H9 (cell line): ENCODE measurements at regions not wholly inside any gene's neighbourhood (a gene's known extent, or its start where the extent isn't known, plus 50 kb on each side); places are given as distances from the start of the nearest gene placed in this dataset.

ENCODE experiments used
- DNase-seq: peaks from one replicate; pipeline ENCODE4 v3.0.0-alpha.2; 2017
- H2AFZ ChIP-seq: one replicate; pipeline ENCODE4 v1.6.1; 2013; ENCODE audit warnings: mild to moderate bottlenecking, low read length, control low read depth, moderate library complexity
- H2AK5ac ChIP-seq: 2 replicates; pipeline ENCODE4 v1.6.1; 2013; ENCODE audit warnings: low read length, control low read depth, mixed read lengths; ENCODE audit not compliant: insufficient read length
- H2BK120ac ChIP-seq: one replicate; pipeline ENCODE4 v1.6.1; 2013; ENCODE audit warnings: low read depth, mild to moderate bottlenecking, low read length, control low read depth, inconsistent platforms; ENCODE audit not compliant: poor library complexity, severe bottlenecking
- H2BK12ac ChIP-seq: 2 replicates; pipeline ENCODE4 v1.6.1; 2013; ENCODE audit warnings: low read length, control low read depth, mixed read lengths, low read depth; ENCODE audit not compliant: insufficient read length
- H2BK15ac ChIP-seq: 2 replicates; pipeline ENCODE4 v1.6.1; 2013; ENCODE audit warnings: low read depth, low read length, control low read depth
- H2BK20ac ChIP-seq: one replicate; pipeline ENCODE4 v1.6.1; 2013; ENCODE audit warnings: low read depth, mild to moderate bottlenecking, low read length, control low read depth, inconsistent platforms; ENCODE audit not compliant: poor library complexity, severe bottlenecking
- H2BK5ac ChIP-seq: 2 replicates; pipeline ENCODE4 v1.6.1; 2013; ENCODE audit warnings: low read length, control low read depth, mixed read lengths; ENCODE audit not compliant: insufficient read length
- H3K14ac ChIP-seq: 2 replicates; pipeline ENCODE4 v1.6.1; 2013; ENCODE audit warnings: low read length, control low read depth; ENCODE audit not compliant: insufficient read depth
- H3K18ac ChIP-seq: 2 replicates; pipeline ENCODE4 v1.6.1; 2013; ENCODE audit warnings: low read depth, mild to moderate bottlenecking, mixed read lengths, low read length, control low read depth; ENCODE audit not compliant: insufficient read length
- H3K23ac ChIP-seq: 2 replicates; pipeline ENCODE4 v1.6.1; 2013; ENCODE audit warnings: low read length, control low read depth, mixed read lengths, low read depth; ENCODE audit not compliant: insufficient read length
- H3K23me2 ChIP-seq: 2 replicates; pipeline ENCODE4 v1.6.1; 2013; ENCODE audit warnings: low read depth, mild to moderate bottlenecking, mixed read lengths, low read length, control low read depth; ENCODE audit not compliant: insufficient read length, poor library complexity, severe bottlenecking
- H3K27ac ChIP-seq: 2 replicates; pipeline ENCODE4 v1.5.1; 2013; ENCODE audit warnings: low read length, control low read depth, mixed read lengths, low read depth; ENCODE audit not compliant: insufficient read length
- H3K27me3 ChIP-seq: 2 replicates; pipeline ENCODE4 v1.6.1; 2013; ENCODE audit warnings: low read length, control low read depth, inconsistent platforms; ENCODE audit not compliant: insufficient read depth
- H3K4ac ChIP-seq: 2 replicates; pipeline ENCODE4 v1.6.1; 2013; ENCODE audit warnings: low read depth, mild to moderate bottlenecking, control low read depth, inconsistent platforms, low read length, moderate library complexity
- H3K4me1 ChIP-seq: 2 replicates; pipeline ENCODE4 v1.6.1; 2013; ENCODE audit warnings: low read length, control low read depth, inconsistent platforms; ENCODE audit not compliant: insufficient read depth
- H3K4me2 ChIP-seq: 2 replicates; pipeline ENCODE4 v1.6.1; 2013; ENCODE audit warnings: low read length, control low read depth, mixed read lengths; ENCODE audit not compliant: insufficient read length, insufficient read depth
- H3K56ac ChIP-seq: 2 replicates; pipeline ENCODE4 v1.6.1; 2013; ENCODE audit warnings: low read depth, mild to moderate bottlenecking, mixed read lengths, low read length, control low read depth; ENCODE audit not compliant: insufficient read length
- H3K79me1 ChIP-seq: 2 replicates; pipeline ENCODE4 v1.6.1; 2013; ENCODE audit warnings: low read depth, mild to moderate bottlenecking, moderate library complexity, low read length, control low read depth, inconsistent platforms; ENCODE audit not compliant: insufficient read depth, poor library complexity, severe bottlenecking
- H3K79me2 ChIP-seq: 2 replicates; pipeline ENCODE4 v1.6.1; 2013; ENCODE audit warnings: low read length, control low read depth, inconsistent platforms; ENCODE audit not compliant: insufficient read depth
- H3K9ac ChIP-seq: 2 replicates; pipeline ENCODE4 v1.6.1; 2013; ENCODE audit warnings: low read length, control low read depth, mixed read lengths; ENCODE audit not compliant: insufficient read length; ENCODE audit errors: extremely low read depth
- H3K9me3 ChIP-seq: one replicate; pipeline ENCODE4 v1.6.1; 2013; ENCODE audit warnings: low read depth, low read length, inconsistent platforms; ENCODE audit not compliant: control insufficient read depth
- H3T11ph ChIP-seq: one replicate; pipeline ENCODE4 v1.6.1; 2013; ENCODE audit warnings: mild to moderate bottlenecking, low read length, control low read depth, inconsistent platforms
- H4K20me1 ChIP-seq: one replicate; pipeline ENCODE4 v1.6.1; 2013; ENCODE audit not compliant: control insufficient read depth, insufficient read length, insufficient read depth
- H4K5ac ChIP-seq: 2 replicates; pipeline ENCODE4 v1.6.1; 2013; ENCODE audit warnings: low read depth, mild to moderate bottlenecking, mixed read lengths, low read length, control low read depth; ENCODE audit not compliant: insufficient read length
- H4K8ac ChIP-seq: replicated peaks from 2 replicates; pipeline ENCODE4 v1.6.1; 2013; ENCODE audit warnings: low read length, control low read depth, mixed read lengths, low read depth; ENCODE audit not compliant: insufficient read length
- H4K91ac ChIP-seq: 2 replicates; pipeline ENCODE4 v1.6.1; 2013; ENCODE audit warnings: low read depth, mild to moderate bottlenecking, moderate library complexity, mixed read lengths, low read length, control low read depth; ENCODE audit not compliant: insufficient read length
- H3K27ac Mint-ChIP-seq, 3 experiments: 2 replicates in 2 of 3; 3 replicates in 1 of 3; pipeline ENCODE4 v1.8.0; 2020 to 2021; ENCODE audit warnings: mixed read lengths in 3 of 3, mild to moderate bottlenecking in 1 of 3, moderate library complexity in 1 of 3
- H3K27me3 Mint-ChIP-seq: 2 replicates; pipeline ENCODE4 v1.8.0; 2021; ENCODE audit warnings: low read depth, mild to moderate bottlenecking, moderate library complexity, mixed read lengths
- H3K36me3 Mint-ChIP-seq, 3 experiments: 2 replicates in 2 of 3; 3 replicates in 1 of 3; pipeline ENCODE4 v1.8.0; 2020 to 2021; ENCODE audit warnings: low read depth in 3 of 3, mixed read lengths in 3 of 3; ENCODE audit not compliant: insufficient read depth in 1 of 3
- H3K4me1 Mint-ChIP-seq, 2 experiments: 2 replicates each; pipeline ENCODE4 v1.8.0; 2020; ENCODE audit warnings: mixed read lengths in 2 of 2
- H3K4me3 Mint-ChIP-seq, 2 experiments: 2 replicates in 1 of 2; 3 replicates in 1 of 2; pipeline ENCODE4 v1.8.0; 2020 to 2021; ENCODE audit warnings: mild to moderate bottlenecking in 2 of 2, mixed read lengths in 2 of 2, moderate library complexity in 1 of 2
- H3K9me3 Mint-ChIP-seq, 2 experiments: 2 replicates in 1 of 2; 3 replicates in 1 of 2; pipeline ENCODE4 v1.8.0; 2020; ENCODE audit warnings: mild to moderate bottlenecking in 2 of 2, mixed read lengths in 2 of 2, moderate library complexity in 1 of 2
- CTCF ChIP-seq: fragments of 200-600 bp; sonication (generic); conservative IDR thresholded peaks from 3 replicates; pipeline ENCODE4 v1.8.0; 2021; ENCODE audit warnings: antibody characterized with exemption, mild to moderate bottlenecking

GRCh38 chr1:187911820-187912219 is 1083.1 kb downstream of the PLA2G4A start:
- no peaks in the 10 kb centered on the region for H3K27me3 Mint-ChIP-seq
- H3K9me3 ChIP-seq, result no peaks in the 10 kb centered on the region

More at GRCh38 chr1:187911820-187912219, 1083.1 kb downstream of the PLA2G4A start:
- Histone ChIP-seq H4K8ac (no peak overlapping the region), H2BK5ac (no peak overlapping the region), H3K56ac (no peak overlapping the region), H3K27ac (no peak overlapping the region), H4K5ac (no peak overlapping the region), H4K91ac (no peak overlapping the region), H3K9ac (no peak overlapping the region), H2AFZ (no peak overlapping the region), H3K4ac (no peak overlapping the region), H2BK12ac (no peak overlapping the region), H2BK120ac (no peak overlapping the region), H3K23me2 (no peaks in the 10 kb centered on the region), H3K79me2 (no peaks in the 10 kb centered on the region), H3T11ph (no peak overlapping the region), H3K18ac (no peak overlapping the region), H3K14ac (no peak overlapping the region), H3K4me1 (no peaks in the 10 kb centered on the region), H2AK5ac (no peak overlapping the region), H3K27me3 (no peaks in the 10 kb centered on the region), H2BK20ac (no peak overlapping the region), H4K20me1 (no peaks in the 10 kb centered on the region), H3K4me2 (no peak overlapping the region), H2BK15ac (no peak overlapping the region), H3K79me1 (no peaks in the 10 kb centered on the region), H3K23ac (no peak overlapping the region)
- Mint-ChIP-seq H3K9me3 (no peaks in the 10 kb centered on the region), H3K36me3 (no peaks in the 10 kb centered on the region; a peak in 1 of 7 replicates), H3K27ac (no peak overlapping the region), H3K4me3 (no peak overlapping the region), H3K4me1 (peaks cover 9 to 12% of the 10 kb centered on the region in 2 experiments)
- TF ChIP-seq CTCF, result no peak
- no peak for DNase-seq
